IPS DF 6.9 (cell line): ENCODE measurements at regions not wholly inside any gene's neighbourhood (a gene's known extent, or its start where the extent isn't known, plus 50 kb on each side); places are given as distances from the start of the nearest gene placed in this dataset.
"Not testable (repeated sequence)": the region's sequence is repeated elsewhere in the genome, so short reads cannot be mapped to it uniquely, and the experiment has no call there.

Experiments
- DNase-seq: peaks from one replicate; pipeline ENCODE4 v3.0.0-alpha.2; 2013; ENCODE audit warnings: low read depth, low spot score
- H3K27ac ChIP-seq: one replicate; pipeline ENCODE4 v1.5.1; 2013; ENCODE audit warnings: low read length, control low read depth
- H3K27me3 ChIP-seq: 2 replicates; pipeline ENCODE4 v1.6.1; 2013; ENCODE audit warnings: mild to moderate bottlenecking, low read length; ENCODE audit not compliant: control insufficient read depth, insufficient read depth
- H3K36me3 ChIP-seq: 2 replicates; pipeline ENCODE4 v1.6.1; 2013; ENCODE audit warnings: low read length; ENCODE audit not compliant: control insufficient read depth, insufficient read depth
- H3K4me1 ChIP-seq: 2 replicates; pipeline ENCODE4 v1.6.1; 2013; ENCODE audit warnings: low read length; ENCODE audit not compliant: control insufficient read depth, insufficient read depth
- H3K4me3 ChIP-seq: 2 replicates; pipeline ENCODE4 v1.5.1; 2013; ENCODE audit warnings: mild to moderate bottlenecking, low read length
- H3K9me3 ChIP-seq: 2 replicates; pipeline ENCODE4 v1.6.1; 2013; ENCODE audit warnings: low read length, inconsistent platforms; ENCODE audit not compliant: control insufficient read depth, insufficient read depth
- WGBS: extraction: QIAGEN DNeasy Blood & Tissue Kit; methylation state at CpG from one replicate; pipeline ENCODE4 v1.1.7; 2013; ENCODE audit warnings: mixed read lengths, missing lambda C conversion rate; ENCODE audit not compliant: insufficient read length, insufficient coverage; 5-methylcytosine and 5-hydroxymethylcytosine counted together

DNA sequence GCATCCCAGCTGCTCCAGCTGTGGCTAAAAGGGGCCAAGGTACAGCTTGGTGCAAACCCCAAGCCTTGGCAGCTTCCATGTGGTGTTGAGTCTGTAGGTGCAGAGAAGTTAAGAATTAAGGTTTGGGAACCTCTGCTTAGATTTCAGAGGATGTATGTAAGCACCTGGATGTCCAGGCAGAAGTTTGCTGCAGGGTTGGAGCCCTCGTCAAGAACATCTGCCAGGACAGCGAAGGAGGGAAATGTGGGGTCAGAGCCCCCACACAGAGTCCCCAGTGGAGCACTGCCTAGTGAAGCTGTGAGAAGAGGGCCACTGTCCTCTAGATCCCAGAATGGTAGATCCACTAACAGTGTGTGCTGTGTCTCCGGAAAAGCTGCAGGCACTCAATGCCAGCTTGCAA lies 236.2 kb upstream of the ADRA1B start:
- Histone ChIP-seq H3K4me3 (no peak overlapping the region), H3K36me3 (no peaks in the 10 kb centered on the region), H3K4me1 (no peaks in the 10 kb centered on the region), H3K27me3 (no peaks in the 10 kb centered on the region), H3K9me3 (peaks cover 2% of the 10 kb centered on the region; the same call in 1 of the 2 replicates), H3K27ac (no peak overlapping the region)
- DNase-seq: no peak
- no CpG with 5 or more reads among the region's 3 CpGs for WGBS

DNA sequence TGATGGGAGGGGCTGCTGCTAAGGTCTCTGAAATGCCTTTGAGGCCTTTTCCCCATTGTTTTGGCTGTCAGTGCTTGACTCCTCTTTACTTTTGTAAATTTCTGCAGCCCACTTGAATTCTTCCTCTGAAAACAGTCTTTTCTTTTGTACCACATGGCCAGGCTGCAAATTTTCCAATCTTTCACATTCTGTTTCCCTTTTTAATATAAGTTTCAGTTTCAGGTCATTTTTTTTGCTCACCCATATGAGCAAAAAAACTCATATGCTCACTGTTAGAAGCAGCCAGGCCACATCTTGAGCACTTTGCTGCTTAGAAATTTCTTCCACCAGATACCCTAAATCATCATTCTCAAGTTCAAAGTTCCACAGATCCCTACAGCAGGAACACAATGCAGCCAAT lies 234.6 kb upstream of the ADRA1B start:
- no peak overlapping the region for H3K4me3 ChIP-seq
- no peak for DNase-seq
- peaks cover 2% of the 10 kb centered on the region; the same call in 1 of the 2 replicates for H3K9me3 ChIP-seq
- H3K27me3 ChIP-seq: no peaks in the 10 kb centered on the region
- H3K27ac ChIP-seq: no peak overlapping the region
- H3K4me1 ChIP-seq: no peaks in the 10 kb centered on the region
- H3K36me3 ChIP-seq: no peaks in the 10 kb centered on the region

DNA sequence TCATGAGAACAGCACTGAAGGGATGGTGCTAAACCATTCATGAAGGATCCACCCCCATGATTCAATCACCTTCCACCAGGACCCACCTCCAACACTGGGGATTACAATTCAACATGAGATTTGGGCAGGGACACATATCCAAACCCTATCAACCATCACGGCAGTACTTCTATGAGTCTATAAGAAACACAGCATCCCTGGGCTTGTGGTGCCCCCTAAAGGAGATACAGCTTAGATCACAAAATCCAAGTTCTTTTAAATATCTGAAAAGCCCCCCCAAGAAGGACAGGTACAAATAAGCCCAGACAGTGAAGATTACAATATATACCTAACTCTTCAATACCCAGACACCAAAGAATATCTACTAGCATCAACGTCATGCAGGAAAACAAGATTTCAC lies 233.7 kb upstream of the ADRA1B start:
- DNase-seq: no peak
- Histone ChIP-seq H3K36me3 (no peaks in the 10 kb centered on the region), H3K4me1 (no peaks in the 10 kb centered on the region), H3K4me3 (no peak overlapping the region), H3K27ac (no peak overlapping the region), H3K27me3 (no peaks in the 10 kb centered on the region), H3K9me3 (peaks cover 2% of the 10 kb centered on the region; the same call in 1 of the 2 replicates)
- no CpG with 5 or more reads among the region's 2 CpGs for WGBS

DNA sequence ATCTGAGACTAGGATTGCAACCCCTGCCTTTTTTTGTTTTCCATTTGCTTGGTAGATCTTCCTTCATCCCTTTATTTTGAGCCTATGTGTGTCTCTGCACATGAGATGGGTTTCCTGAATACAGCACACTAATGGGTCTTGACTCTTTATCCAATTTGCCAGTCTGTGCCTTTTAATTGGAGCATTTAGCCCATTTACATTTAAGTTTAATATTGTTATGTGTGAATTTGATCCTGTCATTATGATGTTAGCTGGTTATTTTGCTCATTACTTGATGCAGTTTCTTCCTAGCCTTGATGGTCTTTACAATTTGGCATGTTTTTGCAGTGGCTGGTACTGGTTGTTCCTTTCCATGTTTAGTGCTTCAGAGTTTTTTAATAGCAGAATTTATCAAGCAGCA lies 228.4 kb upstream of the ADRA1B start:
- H3K27me3 ChIP-seq, DNase-seq, H3K36me3 ChIP-seq, H3K9me3 ChIP-seq, H3K4me3 ChIP-seq, H3K27ac ChIP-seq, H3K4me1 ChIP-seq: not testable (repeated sequence)

DNA sequence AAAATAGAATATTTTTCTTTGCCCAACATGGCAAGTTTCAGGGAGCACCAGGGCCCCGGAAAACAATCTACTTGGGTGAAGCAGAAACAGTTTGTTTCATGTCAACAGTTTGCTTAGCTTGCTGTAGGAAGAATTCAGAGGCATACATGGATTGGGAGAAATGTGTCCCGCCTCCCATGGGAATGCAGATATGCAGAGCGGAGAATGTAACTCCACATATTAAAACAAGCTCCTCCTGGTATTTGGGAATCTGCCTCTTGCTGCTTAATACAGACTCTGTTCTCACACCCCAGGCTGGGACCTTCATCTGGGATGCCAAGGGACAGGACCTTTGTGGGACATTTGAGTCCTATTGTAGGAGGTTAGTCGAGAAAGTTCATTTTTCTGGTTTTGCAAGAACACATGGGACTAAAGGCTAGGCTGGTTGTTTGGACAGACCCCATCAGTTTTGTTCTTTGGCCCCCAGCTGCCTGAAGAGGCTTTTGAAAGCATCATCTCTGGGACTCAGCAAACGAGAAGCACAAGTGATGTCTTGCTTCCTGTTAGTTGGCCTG lies 220.5 kb upstream of the ADRA1B start:
- Histone ChIP-seq H3K36me3 (no peaks in the 10 kb centered on the region), H3K4me1 (no peaks in the 10 kb centered on the region), H3K27me3 (no peaks in the 10 kb centered on the region), H3K9me3 (no peaks in the 10 kb centered on the region), H3K4me3 (no peak overlapping the region), H3K27ac (no peak overlapping the region)
- no CpG with 5 or more reads among the region's 5 CpGs for WGBS
- no peak for DNase-seq

DNA sequence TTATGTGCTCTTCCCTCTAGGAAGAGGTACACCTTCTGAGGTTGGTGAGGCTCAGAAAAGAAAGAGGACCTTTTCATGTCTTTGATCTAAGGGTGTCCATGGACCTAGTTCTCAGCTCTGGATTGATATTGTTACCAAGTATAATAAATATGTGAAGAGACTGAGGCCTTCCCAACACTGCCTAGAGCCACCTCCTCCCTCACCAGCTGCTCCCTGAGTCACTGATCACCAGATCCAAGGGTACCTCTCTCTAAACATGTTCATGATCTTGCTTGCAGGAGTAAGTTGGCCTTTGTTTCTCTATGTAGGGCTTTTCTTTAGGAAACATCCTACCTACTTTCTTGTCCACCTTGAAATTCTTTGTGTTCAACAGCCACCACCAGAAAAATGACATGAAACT lies 218.8 kb upstream of the ADRA1B start:
- no peak overlapping the region for H3K4me3 ChIP-seq
- no peak overlapping the region for H3K27ac ChIP-seq
- no peaks in the 10 kb centered on the region for H3K36me3 ChIP-seq
- no peaks in the 10 kb centered on the region for H3K4me1 ChIP-seq
- DNase-seq: no peak
- H3K27me3 ChIP-seq: no peaks in the 10 kb centered on the region
- H3K9me3 ChIP-seq: no peaks in the 10 kb centered on the region

DNA sequence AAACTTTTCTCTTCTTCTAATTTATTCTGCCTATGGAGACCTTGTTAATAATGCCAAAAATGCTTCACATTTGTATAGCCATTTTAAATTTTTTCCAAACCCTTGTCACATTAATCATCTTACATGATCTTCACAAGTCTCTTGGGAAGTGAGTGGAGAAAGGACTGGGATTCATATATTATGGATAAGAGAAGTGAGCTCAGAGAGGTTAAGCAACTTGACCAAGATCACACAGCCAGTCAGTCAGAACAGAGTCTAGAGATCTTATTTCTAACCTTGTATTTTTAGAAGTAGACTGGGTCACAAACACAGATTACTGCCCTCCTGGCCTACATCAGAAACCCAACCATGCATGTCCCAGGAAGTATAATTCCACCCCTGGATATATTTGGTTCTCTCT lies 218.0 kb upstream of the ADRA1B start:
- no peak overlapping the region for H3K27ac ChIP-seq
- H3K4me1 ChIP-seq: no peaks in the 10 kb centered on the region
- H3K9me3 ChIP-seq: no peaks in the 10 kb centered on the region
- DNase-seq: no peak
- no peaks in the 10 kb centered on the region for H3K36me3 ChIP-seq
- H3K27me3 ChIP-seq: no peaks in the 10 kb centered on the region
- no peak overlapping the region for H3K4me3 ChIP-seq

DNA sequence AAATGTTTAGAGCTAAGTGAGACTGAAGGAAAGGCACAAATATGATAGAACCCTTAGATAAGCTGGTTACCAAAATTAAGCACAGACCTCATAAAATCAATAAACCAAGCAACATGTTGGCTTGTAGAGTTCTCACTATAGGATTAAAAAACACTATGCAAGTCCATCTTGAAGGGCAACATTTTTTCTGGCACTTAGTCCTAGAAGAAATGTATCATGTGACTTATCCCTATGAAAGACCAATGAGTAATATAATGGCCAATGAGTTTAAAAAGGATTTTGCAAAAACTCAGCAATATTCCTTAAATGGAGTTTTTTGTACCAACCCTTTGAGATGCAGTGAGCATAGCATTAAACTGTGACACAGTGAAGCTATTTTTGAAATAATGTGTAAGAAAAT lies 216.3 kb upstream of the ADRA1B start:
- Histone ChIP-seq H3K9me3 (no peaks in the 10 kb centered on the region), H3K27ac (no peak overlapping the region), H3K4me1 (no peaks in the 10 kb centered on the region), H3K4me3 (no peak overlapping the region), H3K27me3 (no peaks in the 10 kb centered on the region), H3K36me3 (no peaks in the 10 kb centered on the region)
- no peak for DNase-seq

DNA sequence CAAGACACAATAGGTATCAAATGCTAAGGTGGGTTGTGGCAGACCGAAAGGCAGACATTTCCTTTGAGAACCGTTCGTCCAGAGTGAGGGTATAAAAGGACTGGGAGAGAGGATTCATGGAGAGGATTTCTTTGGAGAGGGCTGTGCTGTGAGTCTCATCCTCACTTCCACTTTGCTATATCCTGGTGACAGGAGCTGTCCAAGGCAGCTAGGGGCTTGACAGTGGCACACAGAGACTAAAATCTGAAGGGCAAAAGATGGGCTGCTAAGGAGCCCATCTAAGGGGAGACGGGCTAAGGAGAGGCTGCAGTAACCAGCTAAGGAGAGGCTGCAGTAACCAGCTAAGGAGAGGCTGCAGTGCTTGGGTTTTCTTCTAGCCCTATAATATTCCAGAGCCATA lies 214.0 kb upstream of the ADRA1B start:
- no CpG with 5 or more reads among the region's 4 CpGs for WGBS
- H3K27ac ChIP-seq: no peak overlapping the region
- H3K4me3 ChIP-seq: no peak overlapping the region
- no peaks in the 10 kb centered on the region for H3K4me1 ChIP-seq
- no peaks in the 10 kb centered on the region for H3K27me3 ChIP-seq
- no peaks in the 10 kb centered on the region for H3K9me3 ChIP-seq
- DNase-seq: no peak
- H3K36me3 ChIP-seq: no peaks in the 10 kb centered on the region

DNA sequence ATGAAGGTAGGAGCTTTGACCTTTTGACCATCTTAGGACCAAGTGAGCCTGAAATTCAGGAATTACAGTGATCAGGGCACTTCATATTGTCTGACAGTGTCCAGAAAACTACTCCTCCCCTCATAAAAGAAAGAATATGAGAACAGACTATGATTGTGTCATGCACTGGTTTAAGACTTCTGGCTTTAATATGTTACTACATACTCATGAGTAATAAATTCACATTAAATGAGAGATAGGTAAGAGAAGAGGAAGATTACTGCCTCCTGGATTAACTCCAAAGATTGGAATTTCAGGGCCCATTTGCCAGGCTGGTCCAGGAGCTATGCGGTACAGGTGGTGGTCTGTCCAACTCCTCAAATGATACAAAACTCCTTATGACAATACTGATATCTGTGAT lies 213.5 kb upstream of the ADRA1B start:
- no CpG with 5 or more reads among the region's 1 CpG for WGBS

DNA sequence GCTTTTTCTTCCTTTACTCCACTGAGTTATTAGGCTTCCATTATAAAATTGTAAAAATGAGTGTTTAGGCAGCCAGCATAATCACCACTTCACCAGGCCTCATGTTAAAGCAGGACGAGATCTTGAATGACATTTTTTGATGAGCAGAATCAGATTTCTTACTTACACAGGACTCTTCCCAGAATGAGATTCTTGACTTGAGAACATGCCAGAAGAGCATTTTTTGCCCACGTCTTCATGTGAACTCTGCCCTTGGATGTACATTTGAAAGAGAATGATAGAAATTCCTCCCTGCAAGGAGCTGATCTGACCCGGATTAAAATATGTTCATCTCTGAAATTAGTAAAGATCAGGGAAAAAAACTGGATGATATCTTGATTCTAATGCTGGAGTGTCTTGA lies 212.1 kb upstream of the ADRA1B start:
- no CpG with 5 or more reads among the region's 3 CpGs for WGBS
- Histone ChIP-seq H3K27ac (no peak overlapping the region), H3K4me3 (no peak overlapping the region), H3K27me3 (no peaks in the 10 kb centered on the region), H3K4me1 (no peaks in the 10 kb centered on the region), H3K9me3 (no peaks in the 10 kb centered on the region), H3K36me3 (no peaks in the 10 kb centered on the region)
- no peak for DNase-seq

More for the DNA sequence above, 213.5 kb upstream of the ADRA1B start:
- Histone ChIP-seq H3K36me3 (no peaks in the 10 kb centered on the region), H3K9me3 (no peaks in the 10 kb centered on the region), H3K27me3 (no peaks in the 10 kb centered on the region), H3K27ac (no peak overlapping the region), H3K4me3 (no peak overlapping the region), H3K4me1 (no peaks in the 10 kb centered on the region)
- DNase-seq: no peak
